HCT116 (cell line): ENCODE measurements at regions not wholly inside any gene's neighbourhood (a gene's known extent, or its start where the extent isn't known, plus 50 kb on each side); places are given as distances from the start of the nearest gene placed in this dataset.

Experiments
- ATAC-seq: fragments of 200-7000 bp; cut with Tn5 transposase; 2 replicates; pipeline ENCODE4 v1.9.1; 2020; ENCODE audit warnings: mild to moderate bottlenecking, moderate library complexity
- BruUV-seq: library from RNA; stranded (reverse); fragments of 400-500 nt; replicated peaks from 2 replicates; lab custom pipeline; 2021; lab: Mats Ljungman, UMichigan
- CTCF ChIA-PET: fragments of 300-600 bp; sonication (Branson Sonifier 250); formaldehyde crosslinking; loops from one replicate; lab custom pipeline; 2021; ENCODE audit warnings: antibody characterized with exemption; lab: Charles Lee
- POLR2A ChIA-PET: fragments of 300-600, 350-600 bp; sonication (Branson Sonifier 250); formaldehyde crosslinking; loops from one replicate; lab custom pipeline; 2021; ENCODE audit warnings: antibody characterized with exemption; lab: Charles Lee
- RAD21 ChIA-PET, 2 experiments: fragments of 300-600 bp; sonication (Branson Sonifier 250); formaldehyde crosslinking; loops; one replicate each; lab custom pipeline; 2023; ENCODE audit warnings: low total read pairs in 2 of 2; ENCODE audit not compliant: uncharacterized antibody in 2 of 2, unreplicated experiment in 2 of 2, low non-redundant PET in 1 of 2; lab: Charles Lee
- DNase-seq: peaks from one replicate; pipeline ENCODE4 v3.0.0-alpha.2; 2010; ENCODE audit warnings: low read depth, low spot score
- H2AFZ ChIP-seq: fragments of 200-600 bp; shearing (Covaris generic), sonication (generic); 2 replicates; pipeline ENCODE4 v1.6.1; 2017; ENCODE audit warnings: low read depth, mixed run types, mixed read lengths, antibody characterized with exemption, low read length; ENCODE audit not compliant: poor library complexity, severe bottlenecking
- H3K27ac ChIP-seq: 2 replicates; pipeline ENCODE4 v1.5.1; 2012; ENCODE audit warnings: low read depth, low read length
- H3K27me3 ChIP-seq: fragments of 200-600 bp; sonication (generic); 2 replicates; pipeline ENCODE4 v1.6.1; 2016; ENCODE audit warnings: mixed run types, low read length, mixed read lengths; ENCODE audit not compliant: insufficient read depth
- H3K36me3 ChIP-seq, 2 experiments: fragments of 200-500 bp in 1 of 2; fragments of 200-600 bp in 1 of 2; sonication (Bioruptor generic) in 1 of 2; sonication (generic) in 1 of 2; 2 replicates each; pipeline versions ENCODE4 v1.5.1 to v1.6.1; 2014 to 2016; ENCODE audit warnings: low read length in 2 of 2, inconsistent platforms in 1 of 2, mixed read lengths in 1 of 2, mixed run types in 1 of 2; ENCODE audit not compliant: insufficient read depth in 2 of 2, control insufficient read depth in 1 of 2
- H3K4me1 ChIP-seq, 2 experiments: fragments of 200-600 bp in 1 of 2; sonication (generic) in 1 of 2; 2 replicates each; pipeline versions ENCODE4 v1.5.1 to v1.6.1; 2012 to 2017; ENCODE audit warnings: low read length in 2 of 2, inconsistent platforms in 1 of 2, mild to moderate bottlenecking in 1 of 2, mixed read lengths in 1 of 2, mixed run types in 1 of 2, moderate library complexity in 1 of 2; ENCODE audit not compliant: insufficient read depth in 2 of 2, control insufficient read depth in 1 of 2
- H3K4me2 ChIP-seq: fragments of 200-600 bp; sonication (generic); 2 replicates; pipeline ENCODE4 v1.6.1; 2017; ENCODE audit warnings: mixed run types, low read length, mixed read lengths
- H3K4me3 ChIP-seq, 2 experiments: fragments of 200-600 bp in 1 of 2; sonication (generic) in 1 of 2; replicated peaks in 1 of 2; 2 replicates each; pipeline ENCODE4 v1.5.1; 2011 to 2016; ENCODE audit warnings: low read length in 2 of 2, control low read depth in 1 of 2, low read depth in 1 of 2, mild to moderate bottlenecking in 1 of 2, mixed read lengths in 1 of 2, mixed run types in 1 of 2
- H3K79me2 ChIP-seq: fragments of 200-600 bp; sonication (generic); 2 replicates; pipeline ENCODE4 v1.6.1; 2017; ENCODE audit warnings: mild to moderate bottlenecking, mixed run types, low read length, moderate library complexity, mixed read lengths; ENCODE audit not compliant: insufficient read depth
- H3K9ac ChIP-seq: fragments of 200-600 bp; sonication (generic); 2 replicates; pipeline ENCODE4 v1.6.1; 2016; ENCODE audit warnings: low read length, mixed read lengths
- H3K9me2 ChIP-seq: fragments of 200-600 bp; sonication (generic), shearing (Covaris generic); 2 replicates; pipeline ENCODE4 v1.6.1; 2017; ENCODE audit warnings: mixed run types, mild to moderate bottlenecking, moderate library complexity; ENCODE audit not compliant: insufficient read depth
- H3K9me3 ChIP-seq, 2 experiments: fragments of 200-500 bp in 1 of 2; fragments of 200-600 bp in 1 of 2; sonication (Bioruptor generic) in 1 of 2; sonication (generic) in 1 of 2; 2 replicates each; pipeline ENCODE4 v1.6.1; 2014 to 2017; ENCODE audit warnings: low read length in 2 of 2, mixed read lengths in 2 of 2, inconsistent platforms in 1 of 2, low read depth in 1 of 2, mild to moderate bottlenecking in 1 of 2, mixed run types in 1 of 2, moderate library complexity in 1 of 2; ENCODE audit not compliant: control insufficient read depth in 1 of 2, insufficient read depth in 1 of 2
- H4K20me1 ChIP-seq: fragments of 200-600 bp; sonication (generic), shearing (Covaris generic); 2 replicates; pipeline ENCODE4 v1.6.1; 2017; ENCODE audit warnings: mixed run types, mild to moderate bottlenecking, moderate library complexity; ENCODE audit not compliant: insufficient read depth
- EGR1 ChIP-seq: IDR thresholded peaks from 2 replicates; pipeline ENCODE4 v1.6.1; 2012; ENCODE audit warnings: low read depth
- ELF1 ChIP-seq: IDR thresholded peaks from 2 replicates; pipeline ENCODE4 v1.6.1; 2012; ENCODE audit warnings: low read depth, borderline replicate concordance
- EZH2 ChIP-seq: fragments of 200-600 bp; sonication (generic); IDR thresholded peaks from 2 replicates; pipeline ENCODE4 v1.6.1; 2017; ENCODE audit warnings: antibody characterized with exemption, mixed run types
- EZH2phosphoT487 ChIP-seq: fragments of 200-600 bp; IDR thresholded peaks from 2 replicates; pipeline ENCODE4 v1.6.1; 2018; ENCODE audit warnings: antibody characterized with exemption, borderline replicate concordance
- JUND ChIP-seq: IDR thresholded peaks from 2 replicates; pipeline ENCODE4 v1.6.1; 2012
- POLR2A ChIP-seq: IDR thresholded peaks from 2 replicates; pipeline ENCODE4 v1.7.0; 2011; ENCODE audit warnings: borderline replicate concordance; ENCODE audit not compliant: insufficient read depth, insufficient read length; ENCODE audit errors: extremely low read depth
- RAD21 ChIP-seq: IDR thresholded peaks from 2 replicates; pipeline ENCODE4 v1.6.1; 2012; ENCODE audit warnings: low read depth, mild to moderate bottlenecking
- YY1 ChIP-seq: IDR thresholded peaks from 2 replicates; pipeline ENCODE4 v1.6.1; 2011; ENCODE audit warnings: low read length, low read depth, moderate library complexity, mild to moderate bottlenecking; ENCODE audit not compliant: insufficient replicate concordance; ENCODE audit errors: extremely low read depth
- ZFX ChIP-seq: fragments of 450-650 bp; IDR thresholded peaks from 2 replicates; pipeline ENCODE4 v1.6.1; 2017
- intact Hi-C: fragments of 100-400 bp; cut with micrococcal nuclease; formaldehyde crosslinking; loops from 2 replicates; pipeline ENCODE4 v1.10.0; 2022
- TF ChIP-seq, protein P1 (sequence below): IDR thresholded peaks from 2 replicates; pipeline ENCODE4 v1.6.1; 2012; ENCODE audit warnings: low read depth
- TF ChIP-seq, protein P2 (sequence below): IDR thresholded peaks from 2 replicates; pipeline ENCODE4 v1.6.1; 2011; ENCODE audit warnings: mild to moderate bottlenecking, low read length, moderate library complexity; ENCODE audit not compliant: insufficient replicate concordance; ENCODE audit errors: extremely low read depth
- TF ChIP-seq, protein P3 (sequence below): IDR thresholded peaks from 2 replicates; pipeline ENCODE4 v1.6.1; 2012
- TF ChIP-seq, protein P4 (sequence below): IDR thresholded peaks from 2 replicates; pipeline ENCODE4 v1.6.1; 2012

DNA sequence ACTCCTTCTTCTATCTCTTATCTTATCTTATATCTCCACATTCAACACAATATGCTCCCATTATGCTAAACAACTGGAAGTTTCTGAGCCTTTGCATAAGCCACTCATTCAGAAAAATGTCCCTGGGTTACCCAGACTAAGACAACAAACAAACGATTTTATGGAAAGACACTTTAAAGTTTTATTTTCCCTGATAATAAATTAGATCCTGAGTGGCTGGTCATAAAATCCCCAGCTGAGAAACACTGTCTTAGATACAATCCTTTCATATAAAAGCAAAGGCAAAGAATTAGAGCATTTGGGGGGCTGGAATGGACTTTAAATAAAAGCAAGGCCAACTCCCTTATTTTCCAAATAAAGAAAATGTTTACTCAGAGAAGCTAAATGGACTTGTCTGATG lies 322.3 kb downstream of the GBE1 start:
- CTCF ChIA-PET = no interaction called here
- intact Hi-C loops = no loop called here
- no peak for ATAC-seq

DNA sequence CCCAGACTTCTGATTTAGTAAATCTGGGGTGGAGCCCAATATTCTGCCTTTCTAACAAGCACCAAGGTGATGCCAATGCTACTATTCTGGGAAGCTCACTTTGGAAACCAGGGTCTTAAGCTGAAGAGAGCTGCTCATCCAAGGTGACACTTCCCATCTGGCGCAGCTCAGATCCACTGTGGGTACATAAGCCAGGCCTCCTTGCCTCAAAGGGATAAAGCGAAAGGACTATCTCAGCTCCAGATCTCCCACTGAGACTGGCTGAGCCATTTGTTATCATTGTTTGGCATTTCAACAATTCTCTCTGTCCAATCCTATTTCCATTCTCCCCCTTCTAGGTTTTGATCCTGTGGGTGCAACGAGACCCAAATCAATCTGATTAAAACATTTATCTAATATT lies 323.8 kb downstream of the GBE1 start:
- Histone ChIP-seq H3K36me3 (no peaks in the 10 kb centered on the region), H2AFZ (no peak overlapping the region), H3K79me2 (no peaks in the 10 kb centered on the region), H3K4me3 (no peak overlapping the region), H3K4me2 (no peak overlapping the region), H3K9me2 (no peaks in the 10 kb centered on the region), H4K20me1 (no peaks in the 10 kb centered on the region), H3K4me1 (no peaks in the 10 kb centered on the region)
- ChIA-PET RAD21 (no interaction called here), CTCF (no interaction called here), POLR2A (no interaction called here)
- DNase-seq (no peak), ATAC-seq (no peak)
- no TSS peak for BruUV-seq
- intact Hi-C loops = no loop called here
- TF ChIP-seq EZH2 = no peak
- TF ChIP-seq JUND = no peak
- TF ChIP-seq POLR2A = no peak
- no peak for TF ChIP-seq ELF1
- TF ChIP-seq, protein P1, sequence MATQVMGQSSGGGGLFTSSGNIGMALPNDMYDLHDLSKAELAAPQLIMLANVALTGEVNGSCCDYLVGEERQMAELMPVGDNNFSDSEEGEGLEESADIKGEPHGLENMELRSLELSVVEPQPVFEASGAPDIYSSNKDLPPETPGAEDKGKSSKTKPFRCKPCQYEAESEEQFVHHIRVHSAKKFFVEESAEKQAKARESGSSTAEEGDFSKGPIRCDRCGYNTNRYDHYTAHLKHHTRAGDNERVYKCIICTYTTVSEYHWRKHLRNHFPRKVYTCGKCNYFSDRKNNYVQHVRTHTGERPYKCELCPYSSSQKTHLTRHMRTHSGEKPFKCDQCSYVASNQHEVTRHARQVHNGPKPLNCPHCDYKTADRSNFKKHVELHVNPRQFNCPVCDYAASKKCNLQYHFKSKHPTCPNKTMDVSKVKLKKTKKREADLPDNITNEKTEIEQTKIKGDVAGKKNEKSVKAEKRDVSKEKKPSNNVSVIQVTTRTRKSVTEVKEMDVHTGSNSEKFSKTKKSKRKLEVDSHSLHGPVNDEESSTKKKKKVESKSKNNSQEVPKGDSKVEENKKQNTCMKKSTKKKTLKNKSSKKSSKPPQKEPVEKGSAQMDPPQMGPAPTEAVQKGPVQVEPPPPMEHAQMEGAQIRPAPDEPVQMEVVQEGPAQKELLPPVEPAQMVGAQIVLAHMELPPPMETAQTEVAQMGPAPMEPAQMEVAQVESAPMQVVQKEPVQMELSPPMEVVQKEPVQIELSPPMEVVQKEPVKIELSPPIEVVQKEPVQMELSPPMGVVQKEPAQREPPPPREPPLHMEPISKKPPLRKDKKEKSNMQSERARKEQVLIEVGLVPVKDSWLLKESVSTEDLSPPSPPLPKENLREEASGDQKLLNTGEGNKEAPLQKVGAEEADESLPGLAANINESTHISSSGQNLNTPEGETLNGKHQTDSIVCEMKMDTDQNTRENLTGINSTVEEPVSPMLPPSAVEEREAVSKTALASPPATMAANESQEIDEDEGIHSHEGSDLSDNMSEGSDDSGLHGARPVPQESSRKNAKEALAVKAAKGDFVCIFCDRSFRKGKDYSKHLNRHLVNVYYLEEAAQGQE = no peak
- no peak for TF ChIP-seq RAD21
- TF ChIP-seq, protein P2, sequence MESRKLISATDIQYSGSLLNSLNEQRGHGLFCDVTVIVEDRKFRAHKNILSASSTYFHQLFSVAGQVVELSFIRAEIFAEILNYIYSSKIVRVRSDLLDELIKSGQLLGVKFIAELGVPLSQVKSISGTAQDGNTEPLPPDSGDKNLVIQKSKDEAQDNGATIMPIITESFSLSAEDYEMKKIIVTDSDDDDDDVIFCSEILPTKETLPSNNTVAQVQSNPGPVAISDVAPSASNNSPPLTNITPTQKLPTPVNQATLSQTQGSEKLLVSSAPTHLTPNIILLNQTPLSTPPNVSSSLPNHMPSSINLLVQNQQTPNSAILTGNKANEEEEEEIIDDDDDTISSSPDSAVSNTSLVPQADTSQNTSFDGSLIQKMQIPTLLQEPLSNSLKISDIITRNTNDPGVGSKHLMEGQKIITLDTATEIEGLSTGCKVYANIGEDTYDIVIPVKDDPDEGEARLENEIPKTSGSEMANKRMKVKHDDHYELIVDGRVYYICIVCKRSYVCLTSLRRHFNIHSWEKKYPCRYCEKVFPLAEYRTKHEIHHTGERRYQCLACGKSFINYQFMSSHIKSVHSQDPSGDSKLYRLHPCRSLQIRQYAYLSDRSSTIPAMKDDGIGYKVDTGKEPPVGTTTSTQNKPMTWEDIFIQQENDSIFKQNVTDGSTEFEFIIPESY = no peak
- TF ChIP-seq EGR1 = no peak
- TF ChIP-seq, protein P3, sequence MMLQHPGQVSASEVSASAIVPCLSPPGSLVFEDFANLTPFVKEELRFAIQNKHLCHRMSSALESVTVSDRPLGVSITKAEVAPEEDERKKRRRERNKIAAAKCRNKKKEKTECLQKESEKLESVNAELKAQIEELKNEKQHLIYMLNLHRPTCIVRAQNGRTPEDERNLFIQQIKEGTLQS = no peak
- TF ChIP-seq, protein P4, sequence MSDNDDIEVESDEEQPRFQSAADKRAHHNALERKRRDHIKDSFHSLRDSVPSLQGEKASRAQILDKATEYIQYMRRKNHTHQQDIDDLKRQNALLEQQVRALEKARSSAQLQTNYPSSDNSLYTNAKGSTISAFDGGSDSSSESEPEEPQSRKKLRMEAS = no peak
- TF ChIP-seq, all 23 proteins: peak for 0
- no peak overlapping the region for H3K27ac ChIP-seq
- H3K27me3 ChIP-seq = peaks cover 10% of the 10 kb centered on the region; the same call in 1 of the 2 replicates
- H3K9ac ChIP-seq = no peak overlapping the region
- no peaks in the 10 kb centered on the region for H3K9me3 ChIP-seq

More for the DNA sequence above, 322.3 kb downstream of the GBE1 start:
- no peaks in the 10 kb centered on the region for H4K20me1 ChIP-seq
- no peak overlapping the region for H3K4me3 ChIP-seq
- H3K9ac ChIP-seq = no peak overlapping the region
- H3K9me2 ChIP-seq = no peaks in the 10 kb centered on the region
- H3K36me3 ChIP-seq = no peaks in the 10 kb centered on the region
- no peaks in the 10 kb centered on the region for H3K9me3 ChIP-seq
- DNase-seq = no peak
- H3K4me2 ChIP-seq = no peak overlapping the region
- POLR2A ChIA-PET = no interaction called here
- no peak overlapping the region for H2AFZ ChIP-seq
- RAD21 ChIA-PET = no interaction called here
- no peak overlapping the region for H3K27ac ChIP-seq
- H3K79me2 ChIP-seq = no peaks in the 10 kb centered on the region
- no peaks in the 10 kb centered on the region for H3K4me1 ChIP-seq
- TF ChIP-seq YY1 (no peak), ZFX (no peak), EZH2phosphoT487 (no peak)
- peaks cover 8% of the 10 kb centered on the region; the same call in 1 of the 2 replicates for H3K27me3 ChIP-seq
- no TSS peak for BruUV-seq
